MM.1S (cell line): ENCODE measurements at regions not wholly inside any gene's neighbourhood (a gene's known extent, or its start where the extent isn't known, plus 50 kb on each side); places are given as distances from the start of the nearest gene placed in this dataset.

ENCODE experiments used
- EZH2 ChIP-seq: fragments of 300-600 bp; sonication (generic); optimal IDR thresholded peaks from 2 replicates; pipeline ENCODE3; 2017; ENCODE audit warnings: low read depth, mild to moderate bottlenecking, antibody characterized with exemption, low read length, mixed read lengths
- EZH2phosphoT487 ChIP-seq: fragments of 300-600 bp; sonication (generic); IDR thresholded peaks from 2 replicates; pipeline ENCODE4 v1.6.1; 2018; ENCODE audit warnings: antibody characterized with exemption, low read length
- TF ChIP-seq, protein P1 (sequence below): fragments of 300-600 bp; sonication (generic); IDR thresholded peaks from 2 replicates; pipeline ENCODE4 v1.5.1; 2016; ENCODE audit warnings: antibody characterized with exemption, low read length, mixed read lengths

DNA sequence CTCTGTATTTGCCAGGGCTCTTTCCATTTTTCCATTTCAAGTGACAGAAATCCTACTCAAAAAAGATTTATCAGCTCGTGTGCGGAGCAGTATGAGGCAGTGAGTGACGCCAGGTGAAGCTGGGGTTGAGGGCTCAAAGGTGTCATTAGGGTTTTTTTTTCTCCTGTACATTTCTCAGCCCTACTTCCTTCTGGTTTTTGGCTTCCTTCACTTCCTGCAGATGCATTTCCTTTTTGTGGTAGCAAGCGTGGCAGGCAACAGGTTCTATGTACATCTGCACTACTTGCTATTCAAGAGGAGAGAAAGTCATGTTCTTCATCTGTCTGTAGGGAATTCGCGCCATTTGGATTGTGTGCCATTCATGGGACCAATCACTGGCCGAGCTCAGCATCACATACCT lies 52.8 kb upstream of the AOAH start:
- TF ChIP-seq, protein P1, sequence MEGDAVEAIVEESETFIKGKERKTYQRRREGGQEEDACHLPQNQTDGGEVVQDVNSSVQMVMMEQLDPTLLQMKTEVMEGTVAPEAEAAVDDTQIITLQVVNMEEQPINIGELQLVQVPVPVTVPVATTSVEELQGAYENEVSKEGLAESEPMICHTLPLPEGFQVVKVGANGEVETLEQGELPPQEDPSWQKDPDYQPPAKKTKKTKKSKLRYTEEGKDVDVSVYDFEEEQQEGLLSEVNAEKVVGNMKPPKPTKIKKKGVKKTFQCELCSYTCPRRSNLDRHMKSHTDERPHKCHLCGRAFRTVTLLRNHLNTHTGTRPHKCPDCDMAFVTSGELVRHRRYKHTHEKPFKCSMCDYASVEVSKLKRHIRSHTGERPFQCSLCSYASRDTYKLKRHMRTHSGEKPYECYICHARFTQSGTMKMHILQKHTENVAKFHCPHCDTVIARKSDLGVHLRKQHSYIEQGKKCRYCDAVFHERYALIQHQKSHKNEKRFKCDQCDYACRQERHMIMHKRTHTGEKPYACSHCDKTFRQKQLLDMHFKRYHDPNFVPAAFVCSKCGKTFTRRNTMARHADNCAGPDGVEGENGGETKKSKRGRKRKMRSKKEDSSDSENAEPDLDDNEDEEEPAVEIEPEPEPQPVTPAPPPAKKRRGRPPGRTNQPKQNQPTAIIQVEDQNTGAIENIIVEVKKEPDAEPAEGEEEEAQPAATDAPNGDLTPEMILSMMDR, result no peak
- TF ChIP-seq EZH2phosphoT487 (no peak), EZH2 (no peak)
